Caco-2 (cell line): ENCODE measurements at regions not wholly inside any gene's neighbourhood (a gene's known extent, or its start where the extent isn't known, plus 50 kb on each side); places are given as distances from the start of the nearest gene placed in this dataset.

Experiments
- BruUV-seq: library from RNA; stranded (reverse); fragments of 400-500 nt; replicated peaks from 2 replicates; lab custom pipeline; 2021; lab: Mats Ljungman, UMichigan
- CTCF ChIA-PET: fragments of 300-600 bp; sonication (Branson Sonifier 250); formaldehyde crosslinking; loops from one replicate; lab custom pipeline; 2022; ENCODE audit warnings: antibody characterized with exemption; lab: Charles Lee
- POLR2A ChIA-PET: fragments of 300-600 bp; sonication (Branson Sonifier 250); formaldehyde crosslinking; loops from one replicate; lab custom pipeline; 2022; ENCODE audit warnings: antibody characterized with exemption; lab: Charles Lee
- DNase-seq, 2 experiments: peaks; one replicate each; pipeline versions ENCODE4 v3.0.0 to v3.0.0-alpha.2; 2020 to 2022
- H3K27me3 ChIP-seq: replicated peaks from 2 replicates; pipeline ENCODE4 v1.6.0; 2011; ENCODE audit warnings: low read length; ENCODE audit not compliant: control insufficient read depth, insufficient read depth
- H3K36me3 ChIP-seq: 2 replicates; pipeline ENCODE4 v1.5.1; 2011; ENCODE audit warnings: low read length; ENCODE audit not compliant: control insufficient read depth, insufficient read depth
- H3K4me1 ChIP-seq: fragments of 250-450 bp; sonication (Bioruptor Pico); 2 replicates; pipeline ENCODE4 v1.5.1; 2020; ENCODE audit warnings: mild to moderate bottlenecking
- H3K4me3 ChIP-seq: 2 replicates; pipeline ENCODE4 v1.5.1; 2011; ENCODE audit warnings: low read depth, mild to moderate bottlenecking, control low read depth, low read length
- H3K9me3 ChIP-seq: fragments of 250-450 bp; sonication (Bioruptor Pico); 2 replicates; pipeline ENCODE4 v1.5.1; 2020; ENCODE audit warnings: mild to moderate bottlenecking, moderate library complexity
- H3K27ac Mint-ChIP-seq: one replicate; pipeline ENCODE4 v1.8.0; 2022; ENCODE audit warnings: mixed read lengths; ENCODE audit not compliant: unreplicated experiment
- H3K27me3 Mint-ChIP-seq: one replicate; pipeline ENCODE4 v1.8.0; 2022; ENCODE audit warnings: mixed read lengths; ENCODE audit not compliant: insufficient read depth, unreplicated experiment
- H3K36me3 Mint-ChIP-seq: one replicate; pipeline ENCODE4 v1.8.0; 2022; ENCODE audit warnings: mild to moderate bottlenecking, mixed read lengths; ENCODE audit not compliant: insufficient read depth, unreplicated experiment
- H3K4me1 Mint-ChIP-seq: one replicate; pipeline ENCODE4 v1.8.0; 2022; ENCODE audit warnings: low read depth, mixed read lengths; ENCODE audit not compliant: unreplicated experiment
- H3K4me3 Mint-ChIP-seq: one replicate; pipeline ENCODE4 v1.8.0; 2022; ENCODE audit warnings: mild to moderate bottlenecking, moderate library complexity, mixed read lengths; ENCODE audit not compliant: unreplicated experiment
- H3K9me3 Mint-ChIP-seq: one replicate; pipeline ENCODE4 v1.8.0; 2022; ENCODE audit warnings: mixed read lengths; ENCODE audit not compliant: unreplicated experiment
- intact Hi-C: fragments of 100-400 bp; cut with micrococcal nuclease; formaldehyde crosslinking; loops from one replicate; pipeline ENCODE4 v1.10.0; 2022; ENCODE audit not compliant: unreplicated experiment
- TF ChIP-seq, protein P1 (sequence below), 2 experiments: fragments of 200-600 bp in 1 of 2; IDR thresholded peaks; 1 replicate in 1 of 2; 2 replicates in 1 of 2; pipeline versions ENCODE4 v1.5.1 to v1.8.0; 2011 to 2022; ENCODE audit warnings: antibody characterized with exemption in 1 of 2, control low read depth in 1 of 2, inconsistent platforms in 1 of 2, low read depth in 1 of 2, low read length in 1 of 2, mild to moderate bottlenecking in 1 of 2, moderate library complexity in 1 of 2; ENCODE audit not compliant: insufficient read depth in 1 of 2, severe bottlenecking in 1 of 2, unreplicated experiment in 1 of 2

DNA sequence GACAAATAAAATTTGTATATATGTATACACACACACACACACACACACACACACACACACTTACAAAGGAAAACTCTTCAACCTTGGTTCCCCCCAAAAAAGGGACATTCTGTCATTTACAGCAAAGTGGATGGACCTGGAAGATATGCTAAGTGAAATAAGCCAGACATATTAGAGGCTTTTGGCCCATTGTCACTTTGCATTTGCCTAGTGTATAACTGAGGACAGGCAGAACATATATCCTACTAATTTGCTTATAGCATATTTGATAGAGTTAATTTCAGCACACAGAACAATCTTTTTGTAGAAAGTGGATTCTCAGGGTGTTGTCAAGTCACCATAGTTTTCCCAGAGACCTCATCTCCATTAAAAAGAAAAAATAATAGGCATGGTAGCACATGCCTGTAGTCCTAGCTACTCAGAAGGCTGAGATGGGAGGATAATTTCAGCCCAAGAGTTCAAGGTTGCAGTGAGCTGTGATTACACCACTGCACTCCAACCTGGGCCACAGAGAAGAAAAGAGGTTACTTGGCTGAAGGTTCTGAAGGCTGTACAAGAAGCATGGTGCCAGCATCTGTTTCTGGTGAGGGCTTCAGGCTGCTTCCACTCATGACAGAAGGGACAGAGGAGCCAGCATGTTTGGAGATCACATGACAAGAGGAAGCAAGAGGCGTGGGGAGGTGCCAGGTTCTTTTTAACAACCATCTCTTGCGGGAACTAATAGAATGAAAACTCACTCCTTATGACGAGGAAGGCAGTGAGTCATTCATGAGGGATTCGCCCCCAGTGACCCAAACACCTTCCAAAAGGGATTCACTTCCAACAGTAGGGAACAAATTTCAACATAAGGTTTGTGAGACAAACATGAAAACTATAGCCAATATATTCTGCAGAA lies 135.6 kb downstream of the TMEM168 start:
- intact Hi-C loops, result no loop called here
- H3K9me3 ChIP-seq, result peaks cover under 1% of the 10 kb centered on the region; the same call in 1 of the 2 replicates
- Mint-ChIP-seq H3K27ac (no peak overlapping the region), H3K27me3 (no peaks in the 10 kb centered on the region), H3K4me3 (no peak overlapping the region), H3K36me3 (no peaks in the 10 kb centered on the region), H3K4me1 (peaks cover 11% of the 10 kb centered on the region), H3K9me3 (peaks cover 21% of the 10 kb centered on the region)
- no peaks in the 10 kb centered on the region for H3K4me1 ChIP-seq
- TF ChIP-seq, protein P1, sequence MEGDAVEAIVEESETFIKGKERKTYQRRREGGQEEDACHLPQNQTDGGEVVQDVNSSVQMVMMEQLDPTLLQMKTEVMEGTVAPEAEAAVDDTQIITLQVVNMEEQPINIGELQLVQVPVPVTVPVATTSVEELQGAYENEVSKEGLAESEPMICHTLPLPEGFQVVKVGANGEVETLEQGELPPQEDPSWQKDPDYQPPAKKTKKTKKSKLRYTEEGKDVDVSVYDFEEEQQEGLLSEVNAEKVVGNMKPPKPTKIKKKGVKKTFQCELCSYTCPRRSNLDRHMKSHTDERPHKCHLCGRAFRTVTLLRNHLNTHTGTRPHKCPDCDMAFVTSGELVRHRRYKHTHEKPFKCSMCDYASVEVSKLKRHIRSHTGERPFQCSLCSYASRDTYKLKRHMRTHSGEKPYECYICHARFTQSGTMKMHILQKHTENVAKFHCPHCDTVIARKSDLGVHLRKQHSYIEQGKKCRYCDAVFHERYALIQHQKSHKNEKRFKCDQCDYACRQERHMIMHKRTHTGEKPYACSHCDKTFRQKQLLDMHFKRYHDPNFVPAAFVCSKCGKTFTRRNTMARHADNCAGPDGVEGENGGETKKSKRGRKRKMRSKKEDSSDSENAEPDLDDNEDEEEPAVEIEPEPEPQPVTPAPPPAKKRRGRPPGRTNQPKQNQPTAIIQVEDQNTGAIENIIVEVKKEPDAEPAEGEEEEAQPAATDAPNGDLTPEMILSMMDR (IDR thresholded peaks at IDR 0.05; ENCODE audit: insufficient read depth in 1 of 2, low read depth in 1 of 2, low read length in 1 of 2, severe bottlenecking in 1 of 2, unreplicated experiment in 1 of 2), result no peak
- DNase-seq, result no peak
- no peaks in the 10 kb centered on the region for H3K36me3 ChIP-seq
- no TSS peak for BruUV-seq
- ChIA-PET CTCF (no interaction called here), POLR2A (no interaction called here)
- no peak overlapping the region for H3K4me3 ChIP-seq
- no peaks in the 10 kb centered on the region for H3K27me3 ChIP-seq

DNA sequence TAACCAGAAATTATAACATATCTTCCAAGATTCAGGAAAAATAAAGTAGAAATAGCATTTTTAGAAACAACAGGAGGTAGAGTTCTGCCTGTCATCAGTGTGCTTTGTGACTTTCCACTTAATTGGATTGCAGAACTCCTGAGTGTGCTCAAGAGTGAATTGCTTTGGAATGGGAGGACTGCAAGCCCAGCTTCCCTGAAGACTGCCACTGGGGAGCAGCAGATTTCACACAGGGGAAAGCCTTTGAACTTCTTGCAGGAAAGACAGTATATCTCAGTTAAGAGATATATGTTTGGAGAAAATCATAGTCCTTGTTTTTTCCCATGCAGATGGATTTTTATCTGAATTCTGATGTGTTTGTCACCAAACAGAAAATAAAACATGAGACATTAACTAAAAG lies 124.5 kb downstream of the TMEM168 start:
- Histone ChIP-seq H3K4me3 (no peak overlapping the region), H3K4me1 (no peaks in the 10 kb centered on the region; the same call in 1 of the 2 replicates), H3K27me3 (no peaks in the 10 kb centered on the region), H3K36me3 (no peaks in the 10 kb centered on the region), H3K9me3 (peaks cover 3% of the 10 kb centered on the region; the same call in 1 of the 2 replicates)
- H3K36me3 Mint-ChIP-seq, result no peaks in the 10 kb centered on the region
- intact Hi-C loops, result loop anchor here (1.0 to 2.0 kb wide), 4 partner anchors 20 to 233 kb away; no protein-coding TSS in a partner anchor
- ChIA-PET POLR2A (no interaction called here), CTCF (no interaction called here)
- H3K4me1 Mint-ChIP-seq, result no peaks in the 10 kb centered on the region
- H3K27ac Mint-ChIP-seq, result no peak overlapping the region
- TF ChIP-seq, protein P1 (IDR thresholded peaks at IDR 0.05; ENCODE audit: insufficient read depth in 1 of 2, low read depth in 1 of 2, low read length in 1 of 2, severe bottlenecking in 1 of 2, unreplicated experiment in 1 of 2), result peak in 1 of 2 experiments; percentile 53
- BruUV-seq, result no TSS peak
- no peaks in the 10 kb centered on the region for H3K9me3 Mint-ChIP-seq
- H3K4me3 Mint-ChIP-seq, result no peak overlapping the region
- no peaks in the 10 kb centered on the region for H3K27me3 Mint-ChIP-seq
- DNase-seq, result peak; percentile 46 to 48

DNA sequence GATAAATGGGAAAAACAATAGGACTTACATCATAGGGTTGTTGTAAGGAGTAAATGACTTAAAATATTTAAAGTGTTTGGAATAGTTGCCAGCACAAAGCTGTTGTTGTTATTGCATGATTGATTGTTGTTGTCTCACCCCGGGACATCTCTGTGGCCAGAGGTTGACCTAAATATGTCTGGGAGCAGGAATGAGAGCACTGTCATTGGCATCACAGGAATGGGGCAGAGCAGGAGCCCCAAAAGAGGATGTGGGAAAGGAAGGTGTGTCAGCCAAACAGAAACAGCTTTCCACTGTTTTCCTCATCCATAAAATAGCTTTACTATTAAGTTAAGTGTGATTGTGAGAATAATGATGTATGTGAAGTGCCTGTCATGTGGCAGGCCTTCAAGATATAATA lies 121.6 kb downstream of the TMEM168 start:
- no peaks in the 10 kb centered on the region for H3K27me3 ChIP-seq
- no peak overlapping the region for H3K4me3 ChIP-seq
- Mint-ChIP-seq H3K27me3 (no peaks in the 10 kb centered on the region), H3K36me3 (no peaks in the 10 kb centered on the region), H3K4me1 (no peaks in the 10 kb centered on the region), H3K4me3 (no peak overlapping the region), H3K27ac (no peak overlapping the region), H3K9me3 (no peaks in the 10 kb centered on the region)
- H3K4me1 ChIP-seq, result no peaks in the 10 kb centered on the region; the same call in 1 of the 2 replicates
- ChIA-PET POLR2A (no interaction called here), CTCF (no interaction called here)
- BruUV-seq, result no TSS peak
- intact Hi-C loops, result no loop called here
- H3K36me3 ChIP-seq, result no peaks in the 10 kb centered on the region
- DNase-seq, result no peak
- TF ChIP-seq, protein P1 (IDR thresholded peaks at IDR 0.05; ENCODE audit: insufficient read depth in 1 of 2, low read depth in 1 of 2, low read length in 1 of 2, severe bottlenecking in 1 of 2, unreplicated experiment in 1 of 2), result no peak
- H3K9me3 ChIP-seq, result no peaks in the 10 kb centered on the region
